Kidney (tissue), 13 donors: ENCODE measurements at regions not wholly inside any gene's neighbourhood (a gene's known extent, or its start where the extent isn't known, plus 50 kb on each side); places are given as distances from the start of the nearest gene placed in this dataset.
"Not testable (repeated sequence)": the region's sequence is repeated elsewhere in the genome, so short reads cannot be mapped to it uniquely, and the experiment has no call there.

Experiments
- DNase-seq, 5 donors: peaks; one replicate each; pipeline ENCODE4 v3.0.0-alpha.2; 2013 to 2020
- FAIRE-seq: peaks from 2 replicates; lab custom pipeline; 2012; peaks lifted over from hg19 to GRCh38; lab: Jason Lieb, UNC
- H3K27ac ChIP-seq, 2 donors: one replicate each; pipeline ENCODE4 v1.7.0; 2013; ENCODE audit warnings: low read depth in 2 of 2, low read length in 2 of 2, inconsistent platforms in 1 of 2
- H3K27me3 ChIP-seq: one replicate; pipeline ENCODE4 v1.7.1; 2013; ENCODE audit warnings: low read length, inconsistent platforms; ENCODE audit not compliant: control insufficient read depth, insufficient read depth
- H3K36me3 ChIP-seq, 3 donors: one replicate each; pipeline versions ENCODE4 v1.7.0 to v1.7.1; 2013; ENCODE audit warnings: low read length in 3 of 3, control low read depth in 1 of 3, inconsistent platforms in 1 of 3; ENCODE audit not compliant: insufficient read depth in 3 of 3, control insufficient read depth in 2 of 3
- H3K4me1 ChIP-seq, 3 donors: one replicate each; pipeline versions ENCODE4 v1.7.0 to v1.7.1; 2013; ENCODE audit warnings: low read length in 3 of 3, inconsistent platforms in 1 of 3, low read depth in 1 of 3; ENCODE audit not compliant: control insufficient read depth in 2 of 3, insufficient read depth in 2 of 3
- H3K4me3 ChIP-seq, 3 donors: one replicate each; pipeline versions ENCODE4 v1.7.0 to v1.8.1; 2013; ENCODE audit warnings: low read length in 3 of 3, control low read depth in 1 of 3, inconsistent platforms in 1 of 3
- H3K9ac ChIP-seq, 3 donors: one replicate each; pipeline versions ENCODE4 v1.7.0 to v1.7.1; 2013; ENCODE audit warnings: low read length in 3 of 3, control low read depth in 1 of 3, inconsistent platforms in 1 of 3
- H3K9me3 ChIP-seq, 3 donors: one replicate each; pipeline versions ENCODE4 v1.7.0 to v1.7.1; 2013; ENCODE audit warnings: low read length in 3 of 3, control low read depth in 1 of 3, inconsistent platforms in 1 of 3; ENCODE audit not compliant: control insufficient read depth in 2 of 3, insufficient read depth in 1 of 3
- intact Hi-C: fragments of 100-400 bp; cut with DNase I; formaldehyde crosslinking; loops from one replicate; pipeline ENCODE4 v1.11.1; 2022
- TF ChIP-seq, protein P1 (sequence below): IDR thresholded peaks from 3 replicates; pipeline ENCODE4 v1.5.1; 2012; ENCODE audit warnings: mild to moderate bottlenecking, moderate library complexity, borderline replicate concordance; ENCODE audit not compliant: insufficient read depth; ENCODE audit errors: extremely low read depth
- donor health status: control.
- donor health status: control.
- donor health status: control.
- donor health status: control.
- donor health status: control.
- donor health status: DM: yes; HTN: yes; CAD: no.
- donor health status: Normal renal cell carcinoma (clear cell type).

DNA sequence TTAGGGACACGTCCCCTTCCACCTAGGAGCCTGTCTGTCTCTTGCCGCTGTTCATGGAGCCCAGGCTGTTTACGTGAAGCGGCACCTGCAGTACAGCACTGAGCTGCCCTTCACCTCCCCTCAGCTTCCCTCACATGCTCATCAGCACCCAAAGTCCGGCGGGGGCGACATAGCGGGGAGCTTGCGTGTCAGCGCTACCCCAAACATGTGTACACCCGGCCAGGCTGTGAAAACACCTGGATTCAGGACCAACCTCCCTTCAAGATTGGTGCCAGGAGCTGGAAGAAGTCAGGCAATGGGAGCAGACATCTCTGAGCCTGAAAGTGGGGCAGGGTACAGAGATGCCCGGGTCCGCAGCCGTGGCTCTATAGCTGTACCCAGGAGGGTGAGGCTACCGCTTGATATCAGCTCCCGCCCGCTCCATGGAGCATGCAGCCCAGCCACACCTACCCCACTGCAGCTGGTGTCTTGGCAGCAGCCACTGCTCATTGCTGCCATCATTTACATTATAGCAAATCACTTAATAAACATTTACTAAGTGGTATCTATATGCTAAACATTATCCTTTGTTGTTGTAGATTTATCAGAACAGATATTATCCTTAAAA is 712.1 kb downstream of the CDH9 start:
- no peak overlapping the region for H3K9ac ChIP-seq
- no peaks in the 10 kb centered on the region for H3K36me3 ChIP-seq
- no peak overlapping the region for H3K4me3 ChIP-seq
- H3K9me3 ChIP-seq, result no peaks in the 10 kb centered on the region
- intact Hi-C loops, result no loop called here
- FAIRE-seq (no peak), DNase-seq (peak in 1 of 5 donors; percentile 64)
- no peaks in the 10 kb centered on the region for H3K4me1 ChIP-seq
- TF ChIP-seq, protein P1, sequence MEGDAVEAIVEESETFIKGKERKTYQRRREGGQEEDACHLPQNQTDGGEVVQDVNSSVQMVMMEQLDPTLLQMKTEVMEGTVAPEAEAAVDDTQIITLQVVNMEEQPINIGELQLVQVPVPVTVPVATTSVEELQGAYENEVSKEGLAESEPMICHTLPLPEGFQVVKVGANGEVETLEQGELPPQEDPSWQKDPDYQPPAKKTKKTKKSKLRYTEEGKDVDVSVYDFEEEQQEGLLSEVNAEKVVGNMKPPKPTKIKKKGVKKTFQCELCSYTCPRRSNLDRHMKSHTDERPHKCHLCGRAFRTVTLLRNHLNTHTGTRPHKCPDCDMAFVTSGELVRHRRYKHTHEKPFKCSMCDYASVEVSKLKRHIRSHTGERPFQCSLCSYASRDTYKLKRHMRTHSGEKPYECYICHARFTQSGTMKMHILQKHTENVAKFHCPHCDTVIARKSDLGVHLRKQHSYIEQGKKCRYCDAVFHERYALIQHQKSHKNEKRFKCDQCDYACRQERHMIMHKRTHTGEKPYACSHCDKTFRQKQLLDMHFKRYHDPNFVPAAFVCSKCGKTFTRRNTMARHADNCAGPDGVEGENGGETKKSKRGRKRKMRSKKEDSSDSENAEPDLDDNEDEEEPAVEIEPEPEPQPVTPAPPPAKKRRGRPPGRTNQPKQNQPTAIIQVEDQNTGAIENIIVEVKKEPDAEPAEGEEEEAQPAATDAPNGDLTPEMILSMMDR, result no peak
- no peak overlapping the region for H3K27ac ChIP-seq
- no peaks in the 10 kb centered on the region for H3K27me3 ChIP-seq

DNA sequence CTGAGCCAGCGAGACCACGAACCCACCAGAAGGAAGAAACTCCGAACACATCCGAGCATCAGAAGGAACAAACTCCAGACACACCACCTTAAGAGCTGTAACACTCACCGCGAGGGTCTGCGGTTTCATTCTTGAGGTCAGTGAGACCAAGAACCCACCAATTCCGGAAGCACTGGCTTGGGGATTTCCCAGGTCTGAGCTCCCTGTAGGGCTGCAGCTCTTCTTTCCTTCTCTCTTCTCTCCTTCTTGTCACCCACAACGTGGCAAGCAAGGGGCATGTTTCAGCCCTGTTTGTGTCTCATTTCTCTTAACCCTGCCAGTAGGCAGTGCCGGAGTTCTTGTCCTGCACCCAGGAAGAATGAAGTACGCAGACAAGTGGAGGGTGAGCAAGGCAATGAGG is 713.0 kb downstream of the CDH9 start:
- H3K4me1 ChIP-seq, H3K9ac ChIP-seq, H3K9me3 ChIP-seq, H3K4me3 ChIP-seq, H3K27ac ChIP-seq, FAIRE-seq, intact Hi-C loops, DNase-seq, H3K36me3 ChIP-seq, H3K27me3 ChIP-seq: not testable (repeated sequence)

DNA sequence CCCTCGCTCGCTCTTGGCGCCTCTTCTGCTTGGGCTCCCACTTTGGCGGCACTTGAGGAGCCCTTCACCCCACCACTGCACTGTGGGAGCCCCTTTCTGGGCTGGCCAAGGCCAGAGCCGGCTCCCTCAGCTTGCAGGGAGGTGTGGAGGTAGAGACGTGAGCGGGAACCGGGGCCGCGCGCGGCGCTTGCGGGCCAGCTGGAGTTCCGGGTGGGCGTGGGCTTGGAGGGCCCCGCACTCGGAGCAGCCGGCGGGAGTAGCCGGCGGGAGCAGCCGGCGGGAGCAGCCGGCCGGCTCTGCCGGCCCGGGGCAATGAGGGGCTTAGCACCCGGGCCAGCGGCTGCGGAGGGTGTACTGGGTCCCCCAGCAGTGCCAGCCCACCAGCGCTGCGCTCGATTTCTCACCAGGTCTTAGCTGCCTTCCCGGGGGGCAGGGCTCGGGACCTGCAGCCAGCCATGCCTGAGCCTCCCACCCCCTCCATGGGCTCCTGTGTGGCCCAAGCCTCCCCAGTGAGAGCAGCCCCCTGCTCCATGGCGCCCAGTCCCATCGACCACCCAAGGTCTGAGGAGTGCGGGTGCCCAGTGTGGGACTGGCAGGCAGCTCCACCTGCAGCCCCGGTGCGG is 714.0 kb downstream of the CDH9 start:
- H3K27ac ChIP-seq, FAIRE-seq, H3K27me3 ChIP-seq, intact Hi-C loops, H3K9ac ChIP-seq, H3K4me1 ChIP-seq, H3K4me3 ChIP-seq, H3K9me3 ChIP-seq, H3K36me3 ChIP-seq: not testable (repeated sequence)
- DNase-seq, result peak in 1 of 5 donors; percentile 56

DNA sequence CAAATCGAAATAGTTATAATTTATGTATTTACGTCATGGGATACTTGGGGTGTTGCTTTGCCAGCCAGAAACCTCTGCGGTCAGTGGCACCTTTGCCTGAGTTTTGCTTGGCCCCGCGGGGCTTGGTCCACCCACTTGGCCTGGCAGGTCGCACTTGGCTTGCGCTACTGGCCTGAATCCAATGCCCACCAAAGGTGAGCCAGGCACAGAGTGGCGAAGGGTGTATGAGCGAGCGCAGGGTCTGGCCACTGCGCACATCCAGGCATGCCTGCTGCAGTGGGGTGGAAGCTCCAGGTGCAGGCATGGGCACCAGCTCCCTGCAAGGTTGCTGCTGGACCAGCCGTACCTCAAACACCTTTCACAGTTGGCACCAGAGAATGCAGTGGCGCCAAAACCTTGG is 714.6 kb downstream of the CDH9 start:
- FAIRE-seq, result no peak
- intact Hi-C loops, result no loop called here
- no peaks in the 10 kb centered on the region for H3K36me3 ChIP-seq
- H3K4me1 ChIP-seq, result no peaks in the 10 kb centered on the region
- H3K27ac ChIP-seq, result no peak overlapping the region
- H3K4me3 ChIP-seq, result no peak overlapping the region
- no peak overlapping the region for H3K9ac ChIP-seq
- no peaks in the 10 kb centered on the region for H3K9me3 ChIP-seq
- peak in 1 of 5 donors; percentile 49 for DNase-seq
- TF ChIP-seq, protein P1, result no peak
- H3K27me3 ChIP-seq, result no peaks in the 10 kb centered on the region
